ENCODE measurements at regions not wholly inside any gene's neighbourhood (a gene's known extent, or its start where the extent isn't known, plus 50 kb on each side); places are given as distances from the start of the nearest gene placed in this dataset.
"Not testable (repeated sequence)": the region's sequence is repeated elsewhere in the genome, so short reads cannot be mapped to it uniquely, and the experiment has no call there.

- DNase-seq (ENCODE audit: low spot score) = no peak
These were observed 1616.0 kb downstream of the KHDRBS2 start for GRCh38 chr6:60670036-60670435.

DNA sequence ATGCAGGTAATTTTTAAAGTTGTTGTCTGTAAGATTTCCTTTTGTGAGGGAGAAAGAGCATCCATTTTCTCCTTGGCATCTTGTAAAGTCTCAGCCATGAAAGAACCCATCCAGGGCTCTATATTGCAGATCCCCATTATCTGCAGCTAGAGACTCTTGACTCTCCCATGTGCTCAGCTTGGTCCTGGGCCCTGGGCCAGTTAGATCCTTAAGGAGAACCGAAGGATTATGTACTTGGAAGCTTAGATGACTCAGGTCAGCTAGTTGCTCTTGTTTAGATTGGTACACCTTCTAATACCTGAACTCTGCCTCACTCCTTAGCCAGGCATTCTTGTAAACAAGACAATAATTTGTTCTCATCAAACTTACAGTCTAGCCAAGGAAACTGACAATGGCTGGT lies 1617.6 kb downstream of the KHDRBS2 start:
- no peak for DNase-seq (ENCODE audit: low spot score)

DNA sequence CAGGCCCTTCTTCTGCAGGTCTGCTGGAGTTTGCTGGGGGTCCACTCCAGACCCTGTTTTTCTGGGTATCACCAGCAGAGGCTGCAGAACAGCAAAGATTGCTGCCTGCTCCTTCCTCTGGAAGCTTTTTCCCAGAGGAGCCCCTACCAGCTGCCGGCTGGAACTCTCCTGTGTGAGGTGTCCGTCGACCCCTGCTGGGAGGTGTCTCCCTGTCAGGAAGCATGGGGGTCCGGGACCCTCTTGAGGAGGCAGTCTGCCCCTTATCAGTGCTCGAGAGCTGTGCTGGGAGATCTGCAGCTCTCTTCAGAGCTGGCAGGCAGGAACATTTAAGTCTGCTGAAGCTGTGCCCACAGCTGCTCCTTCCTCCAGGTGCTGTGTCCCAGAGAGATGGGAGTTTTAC lies 1622.8 kb downstream of the KHDRBS2 start:
- not testable (repeated sequence) for DNase-seq (ENCODE audit: low spot score)

GRCh38 chr6:60643870-60644269 lies 1642.2 kb downstream of the KHDRBS2 start:
- no peak for DNase-seq (ENCODE audit: low spot score)

DNA sequence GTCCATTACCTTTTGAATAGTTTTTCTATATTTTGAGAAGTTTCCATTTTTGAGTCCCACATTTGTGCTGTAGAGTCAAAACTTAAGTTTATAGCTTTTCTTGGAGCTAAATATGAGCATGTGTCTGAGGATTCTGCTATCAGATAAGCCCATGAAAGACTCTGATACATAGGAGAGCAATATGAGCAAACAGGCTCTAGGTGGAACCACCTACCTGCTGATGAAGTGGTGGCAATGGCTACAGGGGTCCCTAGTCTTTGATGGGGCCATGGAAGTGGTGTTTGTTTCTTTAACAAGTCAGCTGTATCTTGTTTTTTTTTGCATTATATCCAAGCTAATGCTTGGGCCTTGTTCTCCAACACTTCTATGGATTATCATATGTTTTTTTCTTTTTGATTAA lies 1646.8 kb downstream of the KHDRBS2 start:
- DNase-seq (ENCODE audit: low spot score) = not testable (repeated sequence)

Measured in HT-29 (cell line).